ENCODE measurements at regions not wholly inside any gene's neighbourhood (a gene's known extent, or its start where the extent isn't known, plus 50 kb on each side); places are given as distances from the start of the nearest gene placed in this dataset.

GRCh38 chr5:170442391-170442790 is 53.2 kb upstream of the KCNMB1 start:
- CTCF ChIA-PET = interaction anchor here (0.7 to 2.6 kb wide), 7 partner anchors 9 to 216 kb away, joined by 3 to 10 read pairs (median 4); no protein-coding TSS in a partner anchor
- POLR2A ChIA-PET = no interaction called here
- no peak for TF ChIP-seq HES2 (IDR thresholded peaks at IDR 0.05)
- DNase-seq (ENCODE audit: low read depth in 1 of 2, low spot score in 1 of 2) (no peak), FAIRE-seq (no peak), ATAC-seq (no peak)
- 71% methylated on average over 5 of the region's 5 CpGs for WGBS (ENCODE audit: missing lambda C conversion rate)
- Histone ChIP-seq H3K4me3 (no peak overlapping the region), H3K4me2 (no peak overlapping the region), H3K4me1 (no peaks in the 10 kb centered on the region), H3K9me3 (peaks cover 4% of the 10 kb centered on the region; the same call in 1 of the 3 replicates), H3K27ac (no peak overlapping the region)

- ChIA-PET POLR2A (no interaction called here), CTCF (interaction anchor here (0.8 to 2.6 kb wide), 5 partner anchors 8 to 182 kb away, joined by 3 to 10 read pairs (median 4); no protein-coding TSS in a partner anchor)
- 83% methylated on average over 9 of the region's 10 CpGs for WGBS (ENCODE audit: missing lambda C conversion rate)
- Histone ChIP-seq H3K27ac (no peak overlapping the region), H3K4me3 (no peak overlapping the region), H3K9me3 (no peaks in the 10 kb centered on the region), H3K4me1 (no peaks in the 10 kb centered on the region), H3K4me2 (no peak overlapping the region)
- DNase-seq (ENCODE audit: low read depth in 1 of 2, low spot score in 1 of 2) (no peak), ATAC-seq (no peak), FAIRE-seq (no peak)
- no peak for TF ChIP-seq NR3C1 (IDR thresholded peaks at IDR 0.05)
- no peak for TF ChIP-seq ESRRA (IDR thresholded peaks at IDR 0.05; ENCODE audit: borderline replicate concordance, low read length)
- TF ChIP-seq POLR2AphosphoS2 (conservative IDR thresholded peaks at IDR 0.05; ENCODE audit: low read length) = no peak
- no peak for TF ChIP-seq CHD2 (IDR thresholded peaks at IDR 0.05; ENCODE audit: low read length, partially characterized antibody)
- TF ChIP-seq KDM5A (IDR thresholded peaks at IDR 0.05) = no peak
- TF ChIP-seq ATOH8 (CRISPR knock-in tag; IDR thresholded peaks at IDR 0.05; ENCODE audit: low read depth) = no peak
- TF ChIP-seq TFCP2L1 (CRISPR knock-in tag; IDR thresholded peaks at IDR 0.05) = no peak
- TF ChIP-seq, protein P1, sequence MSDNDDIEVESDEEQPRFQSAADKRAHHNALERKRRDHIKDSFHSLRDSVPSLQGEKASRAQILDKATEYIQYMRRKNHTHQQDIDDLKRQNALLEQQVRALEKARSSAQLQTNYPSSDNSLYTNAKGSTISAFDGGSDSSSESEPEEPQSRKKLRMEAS (IDR thresholded peaks at IDR 0.05) = no peak
- no peak for TF ChIP-seq HDAC2 (IDR thresholded peaks at IDR 0.05)
- TF ChIP-seq MAZ (IDR thresholded peaks at IDR 0.05; ENCODE audit: borderline replicate concordance, low read depth, low read length) = no peak
- no peak for TF ChIP-seq EHMT2 (IDR thresholded peaks at IDR 0.05; ENCODE audit: low read depth)
- TF ChIP-seq PHF8 (IDR thresholded peaks at IDR 0.05; ENCODE audit: borderline replicate concordance, low read depth) = no peak
- TF ChIP-seq ZSCAN20 (CRISPR knock-in tag; IDR thresholded peaks at IDR 0.05) = no peak
- TF ChIP-seq BHLHE40 (IDR thresholded peaks at IDR 0.05; ENCODE audit: low read depth, low read length) = no peak
- TF ChIP-seq, protein P2, sequence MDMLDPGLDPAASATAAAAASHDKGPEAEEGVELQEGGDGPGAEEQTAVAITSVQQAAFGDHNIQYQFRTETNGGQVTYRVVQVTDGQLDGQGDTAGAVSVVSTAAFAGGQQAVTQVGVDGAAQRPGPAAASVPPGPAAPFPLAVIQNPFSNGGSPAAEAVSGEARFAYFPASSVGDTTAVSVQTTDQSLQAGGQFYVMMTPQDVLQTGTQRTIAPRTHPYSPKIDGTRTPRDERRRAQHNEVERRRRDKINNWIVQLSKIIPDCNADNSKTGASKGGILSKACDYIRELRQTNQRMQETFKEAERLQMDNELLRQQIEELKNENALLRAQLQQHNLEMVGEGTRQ (IDR thresholded peaks at IDR 0.05) = no peak
- TF ChIP-seq ZFP36 (IDR thresholded peaks at IDR 0.05; ENCODE audit: borderline replicate concordance, partially characterized antibody) = no peak
- no peak for TF ChIP-seq RCOR1 (IDR thresholded peaks at IDR 0.05; ENCODE audit: low read depth, low read length)
- TF ChIP-seq HES2 (IDR thresholded peaks at IDR 0.05) = no peak
Observed at GRCh38 chr5:170441393-170441784, 52.2 kb upstream of the KCNMB1 start.

DNA sequence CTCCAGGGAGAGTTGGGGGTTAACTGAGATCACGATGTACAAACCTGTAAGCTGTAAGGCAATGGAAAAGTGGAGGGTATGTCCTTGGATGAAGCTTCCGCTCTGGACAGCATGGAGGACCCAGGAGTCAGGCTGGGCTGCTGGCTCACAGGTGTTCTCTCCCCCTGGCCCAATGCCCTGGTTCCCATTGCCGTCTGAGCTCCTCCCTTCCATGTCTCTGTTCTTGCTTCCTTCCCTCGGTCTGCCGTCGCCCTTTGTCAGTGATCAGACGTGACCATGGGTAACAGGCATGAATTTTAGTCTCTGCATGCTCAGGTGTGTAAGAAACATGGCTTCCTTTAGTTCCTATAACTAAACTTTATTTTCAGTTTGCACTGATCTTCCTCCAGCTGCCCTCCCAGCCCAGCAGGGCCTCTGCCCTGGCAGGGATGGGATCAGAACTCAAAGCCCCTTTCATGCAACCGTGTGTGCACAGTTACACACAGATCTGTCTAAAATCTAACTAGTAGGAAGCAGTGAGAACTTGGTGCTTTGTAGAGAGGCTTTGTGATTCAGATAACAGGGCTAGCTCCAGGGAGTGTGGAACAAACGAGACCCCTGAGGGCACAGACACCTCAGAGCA is 51.7 kb upstream of the KCNMB1 start:
- ATAC-seq (no peak), DNase-seq (ENCODE audit: low read depth in 1 of 2, low spot score in 1 of 2) (no peak), FAIRE-seq (no peak)
- H3K9me3 ChIP-seq = no peaks in the 10 kb centered on the region
- H3K4me2 ChIP-seq = no peak overlapping the region
- H3K4me3 ChIP-seq = no peak overlapping the region
- TF ChIP-seq ZC3H11A (IDR thresholded peaks at IDR 0.05) (no peak), HES2 (IDR thresholded peaks at IDR 0.05) (no peak), NPAS2 (CRISPR knock-in tag; IDR thresholded peaks at IDR 0.05; ENCODE audit: borderline replicate concordance) (no peak), HOXA7 (CRISPR knock-in tag; IDR thresholded peaks at IDR 0.05) (no peak), JUN (IDR thresholded peaks at IDR 0.05) (no peak), BCL3 (IDR thresholded peaks at IDR 0.05) (no peak), NFE2L2 (conservative IDR thresholded peaks at IDR 0.05; ENCODE audit: low read length) (no peak), RAD21 (conservative IDR thresholded peaks at IDR 0.05 in 1 of 2, IDR thresholded peaks at IDR 0.05 in 1 of 2) (no peak), RCOR1 (IDR thresholded peaks at IDR 0.05; ENCODE audit: low read depth, low read length) (no peak), ZNF302 (CRISPR knock-in tag; IDR thresholded peaks at IDR 0.05) (no peak), RNF2 (IDR thresholded peaks at IDR 0.05; ENCODE audit: borderline replicate concordance, low read depth) (no peak), ESRRA (IDR thresholded peaks at IDR 0.05; ENCODE audit: borderline replicate concordance, low read length) (no peak), POLR2AphosphoS2 (conservative IDR thresholded peaks at IDR 0.05; ENCODE audit: low read length) (no peak), CHD4 (IDR thresholded peaks at IDR 0.05; ENCODE audit: borderline replicate concordance) (no peak)
- no peak overlapping the region for H3K27ac ChIP-seq
- POLR2A ChIA-PET = no interaction called here
- WGBS (ENCODE audit: missing lambda C conversion rate) = 77% methylated on average over 9 of the region's 9 CpGs
- no peaks in the 10 kb centered on the region for H3K4me1 ChIP-seq
- CTCF ChIA-PET = interaction anchor here (0.8 to 1.6 kb wide), 3 partner anchors 8 to 182 kb away, joined by 3 to 7 read pairs (median 4); no protein-coding TSS in a partner anchor

All from A549 (cell line).